ENCODE measurements at regions not wholly inside any gene's neighbourhood (a gene's known extent, or its start where the extent isn't known, plus 50 kb on each side); places are given as distances from the start of the nearest gene placed in this dataset.

DNA sequence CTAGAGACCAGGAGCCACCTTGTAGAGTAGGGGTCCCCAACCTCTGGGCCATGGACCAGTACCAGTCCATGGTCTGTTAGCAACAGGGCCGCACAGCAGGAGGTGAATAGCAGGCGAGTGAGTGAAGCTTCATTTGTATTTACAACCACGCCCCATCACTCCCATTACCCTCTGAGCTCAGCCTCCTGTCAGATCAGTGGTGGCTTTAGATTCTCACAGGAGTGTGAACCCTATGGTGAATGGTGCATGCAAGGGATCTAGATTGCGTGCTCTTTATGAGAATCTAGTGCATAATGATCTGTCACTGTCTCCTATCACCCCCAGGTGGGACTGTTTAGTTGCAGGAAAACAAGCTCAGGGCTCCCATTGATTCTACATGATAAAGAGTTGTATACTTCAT is 303.6 kb downstream of the KCNRG start:
- ChIA-PET POLR2A (no interaction called here), CTCF (no interaction called here)
- no peak overlapping the region for H3K27ac Mint-ChIP-seq
- intact Hi-C loops (cut with micrococcal nuclease): no loop called here
- no peaks in the 10 kb centered on the region for H3K27me3 Mint-ChIP-seq
- H3K36me3 Mint-ChIP-seq: no peaks in the 10 kb centered on the region
- peaks cover 24% of the 10 kb centered on the region for H3K4me1 Mint-ChIP-seq (ENCODE audit: low read depth)
- H3K4me3 Mint-ChIP-seq: no peak overlapping the region
- H3K9me3 Mint-ChIP-seq: no peaks in the 10 kb centered on the region
- DNase-seq: no peak

DNA sequence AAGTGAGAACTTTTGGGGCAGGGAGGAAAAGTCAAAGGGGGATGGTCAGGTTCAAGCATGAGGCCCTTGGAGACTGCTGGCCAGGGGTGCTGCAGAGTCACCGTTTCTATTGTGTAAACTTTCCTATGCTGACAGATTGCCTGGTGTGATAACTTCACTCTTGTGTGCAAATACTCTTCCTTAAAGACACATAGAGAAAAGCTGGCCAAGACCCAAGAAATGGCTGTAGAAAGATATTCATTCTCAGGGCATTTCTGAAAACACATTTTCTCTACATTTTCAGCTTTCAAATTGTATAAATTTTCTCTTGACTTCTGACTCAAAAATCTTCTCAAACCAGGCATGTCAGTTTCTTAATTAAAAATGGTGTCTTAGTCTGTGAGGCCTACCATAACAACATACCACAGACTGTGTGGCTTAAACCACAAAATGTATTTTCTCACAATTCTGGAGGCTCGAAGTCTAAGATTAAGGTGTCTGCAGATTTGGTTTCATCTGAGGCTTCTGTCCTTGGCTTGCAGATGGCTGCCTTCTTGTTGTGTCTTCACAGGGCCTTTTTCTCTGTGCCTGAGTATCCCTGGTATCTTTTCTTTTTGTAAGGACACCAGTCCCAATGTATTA is 304.5 kb downstream of the KCNRG start:
- DNase-seq: no peak
- H3K4me3 Mint-ChIP-seq: no peak overlapping the region

DNA sequence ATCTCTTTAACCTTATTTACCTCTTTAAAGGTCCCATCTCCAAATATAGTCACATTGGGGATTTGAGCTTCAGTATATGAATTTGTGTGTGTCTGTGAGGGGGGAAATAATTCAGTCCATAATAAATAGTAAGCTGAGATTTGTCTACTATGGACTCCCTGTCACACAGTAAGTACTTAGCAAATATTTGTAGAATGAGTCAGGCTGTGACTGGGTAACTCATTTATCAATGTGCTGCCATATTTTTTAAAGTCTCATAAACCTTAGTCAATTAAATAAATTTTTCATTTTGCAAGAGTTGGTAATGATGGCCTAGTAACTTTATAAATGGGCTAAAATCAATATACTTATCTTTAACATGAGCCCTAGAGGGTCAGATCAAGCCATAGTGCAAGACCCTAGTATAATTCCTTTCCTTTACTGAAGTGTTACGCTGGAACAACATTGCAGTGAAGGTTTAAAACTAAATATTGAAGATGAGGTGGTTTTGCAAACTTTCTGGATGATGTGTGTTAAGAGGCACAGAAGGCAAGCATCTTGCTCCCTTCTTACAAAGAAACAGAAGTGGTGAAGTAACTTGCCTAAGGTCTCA is 305.1 kb downstream of the KCNRG start:
- H3K9me3 Mint-ChIP-seq: no peaks in the 10 kb centered on the region
- ChIA-PET POLR2A (no interaction called here), CTCF (no interaction called here)
- no peaks in the 10 kb centered on the region for H3K27me3 Mint-ChIP-seq
- no peak overlapping the region for H3K4me3 Mint-ChIP-seq
- intact Hi-C loops (cut with micrococcal nuclease): no loop called here
- H3K27ac Mint-ChIP-seq: no peak overlapping the region
- no peak for DNase-seq
- H3K36me3 Mint-ChIP-seq: no peaks in the 10 kb centered on the region
- peaks cover 24% of the 10 kb centered on the region for H3K4me1 Mint-ChIP-seq (ENCODE audit: low read depth)

More for the DNA sequence above, 304.5 kb downstream of the KCNRG start:
- intact Hi-C loops (cut with micrococcal nuclease): no loop called here
- Mint-ChIP-seq H3K27me3 (no peaks in the 10 kb centered on the region), H3K36me3 (no peaks in the 10 kb centered on the region), H3K9me3 (no peaks in the 10 kb centered on the region), H3K27ac (no peak overlapping the region), H3K4me1 (ENCODE audit: low read depth) (peaks cover 24% of the 10 kb centered on the region)
- ChIA-PET CTCF (no interaction called here), POLR2A (no interaction called here)

DNA sequence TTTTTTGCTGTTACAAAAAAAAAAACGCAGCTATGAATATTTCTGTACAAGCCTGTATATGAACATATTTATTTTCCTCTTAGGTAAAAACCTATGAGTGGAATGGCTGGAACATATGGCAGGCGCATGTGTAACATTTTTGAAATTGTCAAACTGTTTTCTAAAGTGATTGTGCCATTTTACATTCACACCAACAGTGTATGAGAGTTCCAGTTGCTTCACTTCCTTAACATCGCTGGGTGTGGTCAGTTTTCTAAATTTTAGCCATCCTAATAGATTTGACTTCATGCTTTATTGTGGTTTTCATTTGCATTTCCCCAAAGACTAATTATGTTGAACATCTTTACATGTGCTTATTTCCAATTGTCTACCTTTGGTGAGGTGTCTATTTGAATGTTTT is 306.8 kb downstream of the KCNRG start:
- CTCF ChIA-PET: no interaction called here
- H3K4me1 Mint-ChIP-seq (ENCODE audit: low read depth): peaks cover 24% of the 10 kb centered on the region

DNA sequence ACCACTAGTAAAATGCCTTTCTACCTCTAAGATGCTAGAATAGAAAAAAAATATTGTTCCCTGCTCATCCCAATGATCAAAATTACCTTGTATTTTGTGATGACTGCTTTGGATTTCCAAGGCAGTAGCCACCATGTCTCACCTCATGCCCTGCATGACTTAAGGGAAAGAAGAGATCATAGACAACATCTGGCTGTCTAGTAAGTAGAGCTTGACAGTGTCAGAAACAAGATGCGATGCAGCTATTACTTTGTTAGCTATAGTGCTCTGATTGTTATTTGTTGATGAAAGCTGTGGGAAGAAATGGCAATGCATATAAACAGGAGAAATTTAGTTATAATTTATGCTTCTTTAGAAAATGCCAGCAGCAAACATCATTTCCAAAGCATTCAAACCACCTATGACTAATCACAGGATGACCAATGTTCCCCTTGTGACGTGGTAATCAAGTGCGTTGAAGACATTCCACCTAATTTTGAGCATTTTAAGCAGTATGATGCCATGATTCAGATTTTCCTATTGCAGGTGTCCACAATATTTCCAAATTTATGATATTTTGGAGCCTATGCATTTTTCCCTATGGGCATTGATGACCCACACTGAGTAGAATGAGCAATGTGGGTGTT is 308.3 kb downstream of the KCNRG start:
- CTCF ChIA-PET: no interaction called here
- intact Hi-C loops (cut with micrococcal nuclease): no loop called here

More for the DNA sequence above, 306.8 kb downstream of the KCNRG start:
- no peak overlapping the region for H3K4me3 Mint-ChIP-seq
- POLR2A ChIA-PET: interaction anchor here (0.6 kb wide), 1 partner anchor 434 kb away, joined by 4 read pairs; no protein-coding TSS in a partner anchor
- no peak overlapping the region for H3K27ac Mint-ChIP-seq
- no peaks in the 10 kb centered on the region for H3K9me3 Mint-ChIP-seq
- no peaks in the 10 kb centered on the region for H3K36me3 Mint-ChIP-seq
- no peak for DNase-seq
- H3K27me3 Mint-ChIP-seq: no peaks in the 10 kb centered on the region
- intact Hi-C loops (cut with micrococcal nuclease): no loop called here

DNA sequence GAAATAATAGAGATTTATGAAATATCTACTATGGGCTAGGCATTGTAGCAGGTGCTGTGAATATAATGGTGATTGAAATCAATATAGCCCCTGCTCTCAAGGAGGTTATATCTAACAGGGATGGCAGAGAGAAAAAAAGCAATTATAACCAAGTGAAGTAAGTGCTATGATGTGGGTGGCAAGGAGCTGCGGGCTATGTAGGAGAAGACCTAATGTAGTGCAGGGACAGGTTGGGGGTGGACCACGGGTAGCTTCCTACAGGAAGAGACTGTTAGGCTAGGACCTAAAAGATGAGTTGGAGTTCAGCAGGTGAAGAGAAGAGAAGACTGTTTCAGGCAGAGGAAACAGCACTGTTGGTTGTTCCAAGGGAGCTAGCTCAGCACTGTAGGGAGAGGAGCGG is 311.0 kb downstream of the KCNRG start:
- no peak for DNase-seq
- Mint-ChIP-seq H3K4me1 (ENCODE audit: low read depth) (peaks cover 3% of the 10 kb centered on the region), H3K9me3 (no peaks in the 10 kb centered on the region), H3K36me3 (no peaks in the 10 kb centered on the region), H3K27me3 (no peaks in the 10 kb centered on the region), H3K4me3 (no peak overlapping the region), H3K27ac (no peak overlapping the region)
- CTCF ChIA-PET: no interaction called here
- POLR2A ChIA-PET: no interaction called here
- intact Hi-C loops (cut with micrococcal nuclease): no loop called here

More for the DNA sequence above, 308.3 kb downstream of the KCNRG start:
- POLR2A ChIA-PET: no interaction called here
- no peak for DNase-seq
- Mint-ChIP-seq H3K4me1 (ENCODE audit: low read depth) (peaks cover 22% of the 10 kb centered on the region), H3K27me3 (no peaks in the 10 kb centered on the region), H3K27ac (no peak overlapping the region), H3K36me3 (no peaks in the 10 kb centered on the region), H3K4me3 (no peak overlapping the region), H3K9me3 (no peaks in the 10 kb centered on the region)

DNA sequence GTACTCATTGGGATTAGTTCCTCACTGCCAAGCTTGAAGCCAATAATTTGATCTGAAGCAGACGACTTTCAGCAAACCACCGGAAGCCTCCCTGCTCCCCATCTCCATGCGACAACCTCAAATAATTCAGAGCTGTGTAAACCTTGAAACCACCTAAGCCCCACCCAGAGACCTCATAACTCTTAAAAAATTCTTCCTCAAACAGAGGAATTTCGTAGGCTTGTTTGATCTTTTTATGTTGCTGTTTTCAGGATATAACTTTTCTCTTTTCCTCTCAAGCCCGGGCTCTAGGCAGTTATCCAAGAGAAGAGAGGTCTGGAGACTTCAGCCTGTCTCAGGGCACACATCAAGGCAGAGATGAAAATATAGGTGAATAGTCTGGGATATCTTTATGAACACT is 311.6 kb downstream of the KCNRG start:
- no peaks in the 10 kb centered on the region for H3K9me3 Mint-ChIP-seq
- ChIA-PET POLR2A (no interaction called here), CTCF (no interaction called here)
- H3K27me3 Mint-ChIP-seq: no peaks in the 10 kb centered on the region
- no peak for DNase-seq
- H3K36me3 Mint-ChIP-seq: no peaks in the 10 kb centered on the region
- peaks cover 3% of the 10 kb centered on the region for H3K4me1 Mint-ChIP-seq (ENCODE audit: low read depth)
- intact Hi-C loops (cut with micrococcal nuclease): no loop called here
- no peak overlapping the region for H3K4me3 Mint-ChIP-seq
- H3K27ac Mint-ChIP-seq: no peak overlapping the region

DNA sequence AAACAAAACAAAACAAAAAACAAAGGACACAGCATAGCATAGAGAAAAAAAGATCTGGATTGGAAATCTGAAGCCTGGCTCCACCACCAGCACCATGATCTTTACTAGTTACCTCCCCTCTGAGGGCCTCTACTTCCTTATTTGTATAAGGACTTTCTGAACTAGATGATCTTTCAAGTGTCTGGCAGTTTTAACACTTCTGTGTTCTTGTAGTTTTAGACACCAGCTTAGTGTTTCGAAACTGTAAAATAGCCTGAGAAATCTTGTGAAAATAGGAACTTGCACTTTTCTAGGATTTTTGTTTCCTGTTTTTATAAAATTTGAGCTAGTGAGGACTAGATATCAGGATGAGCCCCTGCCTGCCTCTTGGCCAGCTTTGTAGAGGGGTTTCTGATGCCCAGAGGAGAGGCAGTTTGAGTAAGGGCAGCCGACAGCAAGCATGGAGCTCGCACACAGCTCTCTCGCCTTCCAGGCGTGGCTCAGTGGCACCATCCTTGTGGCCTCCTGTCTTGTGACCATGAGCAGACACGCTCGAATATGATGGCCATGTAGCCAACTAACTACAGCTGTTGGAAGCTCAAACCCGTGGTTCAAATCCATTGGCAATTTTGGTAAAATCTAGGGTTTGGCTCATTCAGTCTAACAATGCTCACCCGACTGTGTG is 319.0 kb downstream of the KCNRG start:
- Mint-ChIP-seq H3K4me3 (no peak overlapping the region), H3K4me1 (ENCODE audit: low read depth) (peaks cover 5% of the 10 kb centered on the region), H3K27me3 (no peaks in the 10 kb centered on the region), H3K9me3 (no peaks in the 10 kb centered on the region), H3K27ac (no peak overlapping the region), H3K36me3 (no peaks in the 10 kb centered on the region)
- no peak for DNase-seq
- CTCF ChIA-PET: interaction anchor here (0.8 kb wide), 1 partner anchor 20 kb away, joined by 3 read pairs; no protein-coding TSS in a partner anchor
- intact Hi-C loops (cut with micrococcal nuclease): no loop called here
- POLR2A ChIA-PET: interaction anchor here (1.3 kb wide), 1 partner anchor 76 kb away, joined by 4 read pairs; no protein-coding TSS in a partner anchor

DNA sequence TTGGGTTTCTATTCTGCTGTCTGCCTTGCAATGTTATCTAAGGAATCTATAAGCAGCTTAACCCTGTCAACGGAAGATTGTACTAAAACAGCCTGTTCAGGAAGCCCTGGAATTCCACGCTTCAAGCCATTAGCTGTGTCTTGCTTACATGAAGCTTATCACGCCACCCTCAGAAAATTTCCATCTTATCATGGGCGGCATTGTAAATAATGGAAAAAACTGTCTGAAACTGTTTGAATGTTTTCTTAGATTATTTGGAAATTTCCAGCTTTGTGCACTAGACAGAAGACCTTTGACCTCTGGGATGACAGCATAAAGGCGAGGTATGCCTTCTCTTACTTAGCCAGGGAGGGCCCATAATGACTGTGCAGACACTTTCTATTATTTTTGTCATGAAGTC is 319.7 kb downstream of the KCNRG start:
- POLR2A ChIA-PET: interaction anchor here (1.3 kb wide), 1 partner anchor 77 kb away, joined by 4 read pairs; no protein-coding TSS in a partner anchor
- Mint-ChIP-seq H3K9me3 (no peaks in the 10 kb centered on the region), H3K4me1 (ENCODE audit: low read depth) (peaks cover 5% of the 10 kb centered on the region), H3K27ac (no peak overlapping the region), H3K36me3 (no peaks in the 10 kb centered on the region), H3K27me3 (no peaks in the 10 kb centered on the region), H3K4me3 (no peak overlapping the region)
- intact Hi-C loops (cut with micrococcal nuclease): no loop called here
- CTCF ChIA-PET: interaction anchor here (0.8 kb wide), 1 partner anchor 19 kb away, joined by 3 read pairs; no protein-coding TSS in a partner anchor
- no peak for DNase-seq

DNA sequence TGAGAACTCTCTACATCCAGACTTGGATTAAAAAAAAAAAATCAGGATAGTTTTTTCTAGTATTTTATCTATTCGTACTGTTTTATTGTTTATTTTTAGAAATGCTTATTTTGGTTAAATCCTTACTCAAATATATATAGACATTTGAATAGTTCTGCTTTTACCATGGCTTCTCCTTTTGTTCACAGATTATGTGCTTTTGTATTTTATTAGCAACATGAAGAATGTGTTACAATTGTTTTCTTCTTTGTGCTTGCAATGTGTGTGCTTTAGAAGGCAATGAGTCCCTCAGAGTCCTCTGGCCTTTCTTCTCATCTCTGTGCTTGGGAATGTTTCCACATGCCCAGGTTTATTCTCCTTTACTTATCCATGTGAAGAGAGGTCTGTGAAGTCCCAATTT is 324.0 kb downstream of the KCNRG start:
- no peaks in the 10 kb centered on the region for H3K27me3 Mint-ChIP-seq
- H3K9me3 Mint-ChIP-seq: peaks cover 10% of the 10 kb centered on the region

DNA sequence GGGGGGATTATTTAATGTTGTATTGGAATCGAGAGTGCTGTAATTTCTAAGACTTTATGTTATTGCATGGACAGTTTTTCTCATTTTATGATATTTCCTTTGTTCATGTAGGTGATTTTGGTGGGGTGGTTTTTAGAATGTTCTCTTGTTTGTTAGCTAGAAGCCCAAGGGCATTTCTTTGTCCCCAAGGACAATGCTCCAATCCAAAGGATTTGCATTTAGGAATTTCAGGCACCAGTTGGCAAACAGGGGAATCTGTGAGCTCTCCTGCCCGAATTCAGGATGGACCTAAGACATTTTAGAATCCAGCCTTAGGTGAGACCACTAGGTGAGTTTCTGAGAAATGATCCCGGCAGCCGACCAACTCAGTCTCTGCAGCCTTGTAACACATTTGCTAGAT is 324.9 kb downstream of the KCNRG start:
- no peak overlapping the region for H3K27ac Mint-ChIP-seq
- peaks cover 3% of the 10 kb centered on the region for H3K4me1 Mint-ChIP-seq (ENCODE audit: low read depth)
- no peaks in the 10 kb centered on the region for H3K36me3 Mint-ChIP-seq
- no peaks in the 10 kb centered on the region for H3K27me3 Mint-ChIP-seq
- DNase-seq: no peak
- POLR2A ChIA-PET: no interaction called here
- H3K4me3 Mint-ChIP-seq: no peak overlapping the region
- CTCF ChIA-PET: no interaction called here
- intact Hi-C loops (cut with micrococcal nuclease): no loop called here
- peaks cover 10% of the 10 kb centered on the region for H3K9me3 Mint-ChIP-seq

More for the DNA sequence above, 324.0 kb downstream of the KCNRG start:
- Mint-ChIP-seq H3K4me3 (no peak overlapping the region), H3K4me1 (ENCODE audit: low read depth) (peaks cover 5% of the 10 kb centered on the region), H3K27ac (no peak overlapping the region), H3K36me3 (no peaks in the 10 kb centered on the region)
- intact Hi-C loops (cut with micrococcal nuclease): no loop called here
- ChIA-PET POLR2A (no interaction called here), CTCF (no interaction called here)
- no peak for DNase-seq

DNA sequence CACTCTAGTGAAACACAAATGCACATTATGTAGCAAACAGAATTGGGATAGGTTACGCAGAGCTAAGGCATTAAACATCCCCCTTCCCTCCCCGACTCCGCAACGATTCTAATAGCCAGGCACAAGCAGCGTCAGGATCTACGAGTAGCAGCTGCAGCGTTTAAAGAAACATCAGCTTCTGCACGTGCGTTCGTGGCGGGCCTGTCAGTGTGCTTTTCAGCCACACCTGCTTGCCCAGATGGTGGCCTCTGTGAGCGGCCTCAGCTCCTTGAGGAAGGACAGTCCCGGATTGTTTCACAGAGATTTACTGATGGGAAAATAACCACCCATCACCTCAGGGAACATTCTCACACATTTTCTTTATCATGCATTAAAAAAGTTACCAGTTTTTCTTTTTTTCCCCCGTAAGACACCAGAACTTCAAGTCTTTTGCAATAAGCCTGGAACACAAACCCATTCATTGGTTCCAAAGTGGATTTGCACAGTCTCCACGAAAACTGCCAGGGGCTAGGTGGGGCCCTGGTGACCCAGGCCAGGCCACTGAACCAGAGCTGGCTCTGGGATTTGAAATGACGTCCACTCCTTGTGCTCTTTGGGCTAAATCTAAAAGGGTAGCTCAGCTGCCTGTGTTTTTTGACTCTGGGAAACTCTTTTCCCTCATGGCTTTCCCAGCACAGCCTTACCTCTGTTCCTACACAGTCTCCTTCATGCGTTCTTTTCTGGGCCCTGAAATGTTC is 325.5 kb downstream of the KCNRG start:
- Mint-ChIP-seq H3K27me3 (no peaks in the 10 kb centered on the region), H3K27ac (no peak overlapping the region), H3K36me3 (no peaks in the 10 kb centered on the region), H3K9me3 (peaks cover 10% of the 10 kb centered on the region), H3K4me3 (no peak overlapping the region), H3K4me1 (ENCODE audit: low read depth) (peaks cover 3% of the 10 kb centered on the region)
- CTCF ChIA-PET: no interaction called here
- no peak for DNase-seq
- POLR2A ChIA-PET: no interaction called here
- intact Hi-C loops (cut with micrococcal nuclease): no loop called here

Measured in activated CD4-positive, alpha-beta memory T cell treated with anti-CD3 and anti-CD28 coated beads for 36 hours (primary cell).